WI38 (cell line): ENCODE measurements at regions not wholly inside any gene's neighbourhood (a gene's known extent, or its start where the extent isn't known, plus 50 kb on each side); places are given as distances from the start of the nearest gene placed in this dataset.

Experiments
- H3K4me3 ChIP-seq: 2 replicates; pipeline ENCODE4 v1.5.1; 2011; ENCODE audit warnings: low read depth, mild to moderate bottlenecking, control low read depth, low read length
- TF ChIP-seq, protein P1 (sequence below): IDR thresholded peaks from 2 replicates; pipeline ENCODE4 v1.5.1; 2012; ENCODE audit warnings: low read depth, mild to moderate bottlenecking, control low read depth, low read length

DNA sequence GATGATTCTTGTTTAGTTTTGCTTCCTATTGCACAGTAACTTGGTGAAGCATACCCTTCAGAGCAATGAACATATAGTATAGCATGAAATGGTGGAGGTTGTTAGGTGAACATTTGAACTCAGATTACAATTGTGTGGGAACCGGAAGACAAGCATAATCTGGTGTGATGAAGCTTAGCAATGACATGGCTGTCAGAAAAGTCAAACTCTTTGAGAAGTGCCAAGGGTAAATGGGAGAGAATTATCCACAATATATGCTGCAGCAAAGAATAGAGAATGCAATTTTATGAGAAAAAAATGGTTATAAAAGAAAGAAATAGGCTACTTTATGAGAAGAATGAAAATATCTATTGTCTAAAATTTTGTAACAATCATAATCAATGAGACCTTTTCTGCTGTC is 1536.7 kb downstream of the SI start:
- no peak overlapping the region for H3K4me3 ChIP-seq
- TF ChIP-seq, protein P1, sequence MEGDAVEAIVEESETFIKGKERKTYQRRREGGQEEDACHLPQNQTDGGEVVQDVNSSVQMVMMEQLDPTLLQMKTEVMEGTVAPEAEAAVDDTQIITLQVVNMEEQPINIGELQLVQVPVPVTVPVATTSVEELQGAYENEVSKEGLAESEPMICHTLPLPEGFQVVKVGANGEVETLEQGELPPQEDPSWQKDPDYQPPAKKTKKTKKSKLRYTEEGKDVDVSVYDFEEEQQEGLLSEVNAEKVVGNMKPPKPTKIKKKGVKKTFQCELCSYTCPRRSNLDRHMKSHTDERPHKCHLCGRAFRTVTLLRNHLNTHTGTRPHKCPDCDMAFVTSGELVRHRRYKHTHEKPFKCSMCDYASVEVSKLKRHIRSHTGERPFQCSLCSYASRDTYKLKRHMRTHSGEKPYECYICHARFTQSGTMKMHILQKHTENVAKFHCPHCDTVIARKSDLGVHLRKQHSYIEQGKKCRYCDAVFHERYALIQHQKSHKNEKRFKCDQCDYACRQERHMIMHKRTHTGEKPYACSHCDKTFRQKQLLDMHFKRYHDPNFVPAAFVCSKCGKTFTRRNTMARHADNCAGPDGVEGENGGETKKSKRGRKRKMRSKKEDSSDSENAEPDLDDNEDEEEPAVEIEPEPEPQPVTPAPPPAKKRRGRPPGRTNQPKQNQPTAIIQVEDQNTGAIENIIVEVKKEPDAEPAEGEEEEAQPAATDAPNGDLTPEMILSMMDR = no peak

DNA sequence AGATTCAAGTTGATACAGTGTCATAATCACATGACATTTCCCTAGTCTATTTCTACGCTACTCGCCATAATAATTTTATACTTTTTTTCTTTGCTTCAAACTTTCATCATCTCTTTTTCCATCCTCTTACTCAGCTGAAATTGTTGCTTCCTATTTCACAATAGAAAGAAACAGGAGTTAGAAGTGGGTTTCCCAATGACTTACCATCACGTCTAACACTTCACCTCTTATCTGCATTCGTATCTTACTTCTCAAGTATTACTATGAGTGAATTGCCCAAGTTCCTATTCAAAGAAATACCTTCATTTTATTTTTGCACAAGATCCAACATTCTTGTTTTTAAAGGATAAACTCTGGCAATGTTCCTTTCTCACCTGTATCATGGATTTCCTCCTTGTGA is 1539.9 kb downstream of the SI start:
- no peak overlapping the region for H3K4me3 ChIP-seq
- TF ChIP-seq, protein P1 = no peak

DNA sequence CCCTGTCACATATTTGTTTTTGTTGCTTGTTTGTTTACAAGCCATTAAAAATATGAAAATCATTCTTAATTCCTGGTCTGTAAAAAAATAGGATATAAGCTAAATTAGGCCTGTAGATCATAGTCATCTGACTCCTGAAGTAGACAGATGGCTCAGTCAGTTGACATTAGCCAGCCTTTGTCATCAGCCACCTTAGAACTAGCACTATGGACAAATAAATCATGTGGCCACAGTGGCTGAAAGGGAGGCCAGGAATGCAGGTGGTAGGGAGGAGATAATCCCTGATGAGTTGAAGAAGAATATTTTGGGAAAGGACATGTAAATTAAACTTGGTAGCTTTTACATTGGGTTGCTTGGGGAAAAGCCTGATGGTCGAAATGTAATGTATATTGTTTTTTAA is 1544.9 kb downstream of the SI start:
- TF ChIP-seq, protein P1 = no peak
- no peak overlapping the region for H3K4me3 ChIP-seq

DNA sequence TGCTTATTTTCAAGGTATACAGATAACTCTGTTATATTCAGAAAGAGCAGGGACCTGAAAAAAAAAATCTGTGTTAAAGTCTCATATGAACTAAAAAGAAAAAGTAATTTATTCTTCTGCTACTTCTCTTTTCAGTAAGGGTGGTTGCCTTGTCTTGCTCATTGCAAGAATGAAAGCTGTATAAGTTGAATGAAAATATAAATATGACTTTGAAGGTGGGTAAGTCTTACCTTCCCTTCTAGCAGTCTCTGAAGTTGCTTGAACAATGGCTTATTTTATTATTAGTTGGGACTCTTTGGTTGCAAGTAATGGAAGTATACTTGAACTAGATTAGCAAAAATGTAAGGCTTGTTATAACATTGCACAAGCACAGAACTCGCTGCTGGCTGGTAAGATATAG is 1554.9 kb downstream of the SI start:
- TF ChIP-seq, protein P1 = no peak
- H3K4me3 ChIP-seq = no peak overlapping the region

DNA sequence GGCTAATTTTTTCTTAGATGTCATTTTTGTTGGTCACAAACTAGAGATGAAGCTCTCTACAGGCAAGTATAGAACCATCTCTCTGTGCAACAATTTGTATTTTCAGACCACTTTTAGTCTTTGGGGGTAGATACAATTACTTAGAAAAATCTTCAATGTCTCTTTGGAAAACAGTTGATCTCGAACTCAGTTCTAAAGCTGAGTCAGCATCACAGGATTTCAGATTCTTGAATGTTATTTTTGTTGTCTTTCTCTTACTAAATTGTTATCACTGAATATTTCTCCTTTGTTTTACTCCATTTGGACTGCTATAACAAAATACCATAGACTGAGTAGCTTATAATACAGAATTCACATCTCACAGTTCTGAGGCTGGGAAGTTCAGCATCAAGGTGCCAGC is 1557.0 kb downstream of the SI start:
- TF ChIP-seq, protein P1 = no peak
- H3K4me3 ChIP-seq = no peak overlapping the region

DNA sequence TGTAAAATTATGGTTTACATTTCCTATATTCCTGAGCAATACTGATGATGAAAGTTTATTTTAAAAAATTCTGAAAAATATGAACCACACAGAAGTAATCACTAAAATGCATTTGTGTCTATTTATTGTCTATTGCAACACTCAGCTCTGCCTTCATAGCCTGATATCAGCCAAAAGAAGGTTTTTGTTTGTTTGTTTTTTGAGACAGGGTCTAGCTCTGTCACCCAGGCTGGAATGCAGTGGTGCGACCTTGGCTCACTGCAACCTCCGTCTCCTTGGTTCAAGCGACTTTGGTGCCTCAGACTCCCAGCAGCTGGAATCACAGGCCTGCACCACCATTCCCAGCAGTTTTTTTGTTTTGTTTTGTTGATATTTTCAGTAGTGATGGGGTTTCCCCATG is 1560.2 kb downstream of the SI start:
- TF ChIP-seq, protein P1 = no peak
- no peak overlapping the region for H3K4me3 ChIP-seq

DNA sequence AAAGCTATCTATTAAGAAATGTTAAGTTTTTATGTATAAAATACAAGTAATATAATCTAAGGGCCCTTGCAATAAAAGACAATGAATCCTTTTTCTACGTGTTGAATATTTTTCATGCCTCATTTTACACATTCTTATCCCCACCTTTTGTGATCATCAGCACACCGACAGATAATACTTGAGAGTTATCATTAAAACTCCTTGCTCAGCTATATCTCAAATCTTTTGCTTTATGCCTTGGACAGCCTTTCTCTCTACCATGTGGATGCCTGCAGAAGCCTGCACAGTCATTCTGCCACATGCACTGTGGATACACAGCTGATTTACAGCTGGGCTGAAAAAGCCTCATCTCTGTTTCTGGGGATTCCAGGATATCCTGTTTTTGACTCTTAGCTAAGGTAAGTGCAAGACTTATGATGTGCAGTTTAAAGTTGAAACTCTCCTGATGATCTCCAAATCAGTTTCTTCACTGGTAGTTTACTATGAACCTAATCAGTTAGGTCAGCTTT is 1565.1 kb downstream of the SI start:
- TF ChIP-seq, protein P1 = no peak
- no peak overlapping the region for H3K4me3 ChIP-seq
